H1 (cell line): ENCODE measurements at regions not wholly inside any gene's neighbourhood (a gene's known extent, or its start where the extent isn't known, plus 50 kb on each side); places are given as distances from the start of the nearest gene placed in this dataset.

Experiments used
- CTCF ChIA-PET: fragments of 300-600 bp; sonication (Branson Sonifier 250); formaldehyde crosslinking; loops from one replicate; lab custom pipeline; 2021; ENCODE audit not compliant: partially characterized antibody; lab: Charles Lee
- POLR2A ChIA-PET: fragments of 300-600 bp; sonication (Branson Sonifier 250); formaldehyde crosslinking; loops from one replicate; lab custom pipeline; 2021; ENCODE audit warnings: inconsistent platforms; ENCODE audit not compliant: partially characterized antibody; lab: Charles Lee
- DNase-seq, 2 experiments: peaks; one replicate each; pipeline versions ENCODE4 v3.0.0 to v3.0.0-alpha.2; 2010 to 2022; ENCODE audit warnings: low spot score in 2 of 2, low read depth in 1 of 2, mixed read lengths in 1 of 2
- FAIRE-seq: peaks from 2 replicates; lab custom pipeline; 2011; peaks lifted over from hg19 to GRCh38; lab: Jason Lieb, UNC
- H2AFZ ChIP-seq: 2 replicates; pipeline ENCODE4 v1.8.1; 2012; ENCODE audit warnings: low read length, inconsistent platforms
- H2AK5ac ChIP-seq: 2 replicates; pipeline ENCODE4 v1.6.1; 2013; ENCODE audit warnings: low read depth, low read length
- H2BK120ac ChIP-seq: replicated peaks from 2 replicates; pipeline ENCODE3; 2013; ENCODE audit warnings: low read depth, low read length, inconsistent platforms
- H2BK12ac ChIP-seq: 2 replicates; pipeline ENCODE4 v1.6.1; 2013; ENCODE audit warnings: low read depth, low read length
- H2BK15ac ChIP-seq: 2 replicates; pipeline ENCODE4 v1.6.1; 2013; ENCODE audit warnings: low read length
- H2BK20ac ChIP-seq: 2 replicates; pipeline ENCODE4 v1.6.1; 2013; ENCODE audit warnings: low read length
- H2BK5ac ChIP-seq: 2 replicates; pipeline ENCODE4 v1.6.1; 2013; ENCODE audit warnings: low read depth, low read length
- H3K14ac ChIP-seq: 2 replicates; pipeline ENCODE4 v1.6.1; 2013; ENCODE audit warnings: inconsistent platforms; ENCODE audit not compliant: insufficient read length
- H3K18ac ChIP-seq: 2 replicates; pipeline ENCODE4 v1.6.1; 2013; ENCODE audit warnings: low read length; ENCODE audit errors: extremely low read depth
- H3K23ac ChIP-seq: 2 replicates; pipeline ENCODE4 v1.6.1; 2013; ENCODE audit warnings: inconsistent platforms; ENCODE audit not compliant: insufficient read length
- H3K23me2 ChIP-seq: 2 replicates; pipeline ENCODE4 v1.6.1; 2013; ENCODE audit warnings: low read depth, low read length
- H3K27ac ChIP-seq: 2 replicates; pipeline ENCODE4 v1.6.1; 2011; ENCODE audit warnings: low read depth, low read length, inconsistent platforms
- H3K27me3 ChIP-seq, 4 experiments: replicated peaks in 1 of 4; 1 replicate in 1 of 4; 2 replicates in 3 of 4; pipeline versions ENCODE4 v1.6.1 to v1.8.1; 2011 to 2013; ENCODE audit warnings: low read length in 3 of 4, mild to moderate bottlenecking in 3 of 4, inconsistent platforms in 2 of 4, mixed read lengths in 2 of 4, moderate library complexity in 1 of 4; ENCODE audit not compliant: control insufficient read depth in 3 of 4, insufficient read depth in 3 of 4; ENCODE audit errors: extremely low read depth in 1 of 4
- H3K36me3 ChIP-seq, 4 experiments: 2 replicates each; pipeline versions ENCODE4 v1.6.1 to v1.8.1; 2011 to 2013; ENCODE audit warnings: mild to moderate bottlenecking in 4 of 4, low read length in 3 of 4, moderate library complexity in 2 of 4, control low read depth in 1 of 4, inconsistent platforms in 1 of 4; ENCODE audit not compliant: insufficient read depth in 4 of 4, control insufficient read depth in 2 of 4
- H3K4ac ChIP-seq: replicated peaks from 2 replicates; pipeline ENCODE3; 2013; ENCODE audit warnings: low read length, low read depth, mixed read lengths, inconsistent platforms; ENCODE audit not compliant: insufficient read length
- H3K4me1 ChIP-seq, 4 experiments: replicated peaks in 1 of 4; 1 replicate in 1 of 4; 2 replicates in 3 of 4; pipeline versions ENCODE4 v1.6.1 to v1.8.1; 2011 to 2013; ENCODE audit warnings: low read length in 3 of 4, inconsistent platforms in 2 of 4, mixed read lengths in 1 of 4; ENCODE audit not compliant: insufficient read depth in 4 of 4, control insufficient read depth in 3 of 4
- H3K4me2 ChIP-seq, 2 experiments: 2 replicates each; pipeline versions ENCODE4 v1.6.1 to v1.8.1; 2011 to 2013; ENCODE audit warnings: low read depth in 2 of 2, low read length in 2 of 2, control low read depth in 1 of 2, inconsistent platforms in 1 of 2, mild to moderate bottlenecking in 1 of 2; ENCODE audit not compliant: insufficient read depth in 1 of 2
- H3K4me3 ChIP-seq, 4 experiments: fragments of 200-600, 300-600 bp in 1 of 4; sonication (generic), shearing (Covaris generic), sonication (Bioruptor Twin) in 1 of 4; 2 replicates each; pipeline versions ENCODE4 v1.5.1 to v1.8.1; 2011 to 2016; ENCODE audit warnings: low read length in 4 of 4, low read depth in 3 of 4, control low read depth in 2 of 4, inconsistent platforms in 2 of 4, mild to moderate bottlenecking in 2 of 4, mixed read lengths in 1 of 4, moderate library complexity in 1 of 4; ENCODE audit not compliant: insufficient read depth in 2 of 4; ENCODE audit errors: extremely low read depth in 1 of 4
- H3K56ac ChIP-seq: replicated peaks from 2 replicates; pipeline ENCODE3; 2013; ENCODE audit warnings: low read depth, mild to moderate bottlenecking, mixed read lengths, low read length, inconsistent platforms; ENCODE audit not compliant: insufficient read length
- H3K79me1 ChIP-seq: 2 replicates; pipeline ENCODE4 v1.6.1; 2013; ENCODE audit warnings: low read depth, low read length, control low read depth
- H3K79me2 ChIP-seq, 2 experiments: 2 replicates each; pipeline versions ENCODE4 v1.6.1 to v1.8.1; 2012 to 2013; ENCODE audit warnings: low read length in 2 of 2, mild to moderate bottlenecking in 2 of 2, inconsistent platforms in 1 of 2; ENCODE audit not compliant: insufficient read depth in 2 of 2, control insufficient read depth in 1 of 2
- H3K9ac ChIP-seq, 4 experiments: replicated peaks in 1 of 4; 1 replicate in 1 of 4; 2 replicates in 3 of 4; pipeline versions ENCODE4 v1.6.1 to v1.8.1; 2011 to 2013; ENCODE audit warnings: low read depth in 3 of 4, low read length in 3 of 4, control low read depth in 2 of 4, mild to moderate bottlenecking in 2 of 4, moderate library complexity in 2 of 4, inconsistent platforms in 1 of 4; ENCODE audit errors: extremely low read depth in 1 of 4
- H3K9me3 ChIP-seq, 2 experiments: 2 replicates each; pipeline versions ENCODE4 v1.6.1 to v1.8.1; 2012 to 2013; ENCODE audit warnings: mild to moderate bottlenecking in 2 of 2, moderate library complexity in 2 of 2, control low read depth in 1 of 2, inconsistent platforms in 1 of 2, low read depth in 1 of 2, low read length in 1 of 2, mixed read lengths in 1 of 2; ENCODE audit not compliant: insufficient read depth in 2 of 2
- H4K20me1 ChIP-seq, 2 experiments: replicated peaks in 1 of 2; 2 replicates each; pipeline versions ENCODE3 to v1.8.1; 2011 to 2013; ENCODE audit warnings: inconsistent platforms in 2 of 2, low read length in 2 of 2, mild to moderate bottlenecking in 1 of 2; ENCODE audit not compliant: insufficient read depth in 2 of 2, control insufficient read depth in 1 of 2
- H4K5ac ChIP-seq: 2 replicates; pipeline ENCODE4 v1.6.1; 2013; ENCODE audit warnings: low read length, low read depth, mixed read lengths, inconsistent platforms; ENCODE audit not compliant: insufficient read length
- H4K8ac ChIP-seq: 2 replicates; pipeline ENCODE4 v1.8.0; 2013; ENCODE audit warnings: mild to moderate bottlenecking, moderate library complexity, low read length, inconsistent platforms; ENCODE audit not compliant: insufficient read depth; ENCODE audit errors: extremely low read depth
- H4K91ac ChIP-seq: replicated peaks from 2 replicates; pipeline ENCODE3; 2013; ENCODE audit warnings: low read length, mixed read lengths, inconsistent platforms; ENCODE audit not compliant: insufficient read length
- ASH2L ChIP-seq: fragments of 200-600, 300-600 bp; sonication (generic); IDR thresholded peaks from one replicate; pipeline ENCODE4 v1.7.1; 2017; ENCODE audit warnings: low read length
- CTBP2 ChIP-seq: IDR thresholded peaks from 2 replicates; pipeline ENCODE4 v1.7.0; 2011; ENCODE audit warnings: borderline replicate concordance, mild to moderate bottlenecking, moderate library complexity, mixed read lengths, low read length; ENCODE audit not compliant: insufficient read depth, insufficient read length
- FOSL1 ChIP-seq: IDR thresholded peaks from 2 replicates; pipeline ENCODE4 v1.6.1; 2011; ENCODE audit warnings: mild to moderate bottlenecking, low read depth, low read length, moderate library complexity; ENCODE audit not compliant: insufficient read depth
- HDAC6 ChIP-seq: IDR thresholded peaks from one replicate; pipeline ENCODE4 v1.7.1; 2012; ENCODE audit warnings: low read depth, mild to moderate bottlenecking, inconsistent platforms, low read length, moderate library complexity
- RAD21 ChIP-seq, 2 experiments: IDR thresholded peaks in 1 of 2; conservative IDR thresholded peaks in 1 of 2; 2 replicates each; pipeline ENCODE4 v1.6.1; 2011; ENCODE audit warnings: low read depth in 2 of 2, low read length in 2 of 2, improper control_type of control experiment in 1 of 2, inconsistent platforms in 1 of 2, mild to moderate bottlenecking in 1 of 2, moderate library complexity in 1 of 2
- RFX5 ChIP-seq: IDR thresholded peaks from 2 replicates; pipeline ENCODE4 v1.6.1; 2011; ENCODE audit warnings: low read depth, low read length, improper control_type of control experiment, borderline replicate concordance
- RXRA ChIP-seq: IDR thresholded peaks from 2 replicates; pipeline ENCODE4 v1.6.1; 2011; ENCODE audit warnings: low read depth, mild to moderate bottlenecking, low read length, moderate library complexity; ENCODE audit not compliant: insufficient read depth
- SP2 ChIP-seq: IDR thresholded peaks from 2 replicates; pipeline ENCODE4 v1.6.1; 2012; ENCODE audit warnings: mild to moderate bottlenecking, low read length, inconsistent platforms
- SP4 ChIP-seq: IDR thresholded peaks from 2 replicates; pipeline ENCODE4 v1.6.1; 2012; ENCODE audit warnings: low read length, inconsistent platforms
- WGBS, 2 experiments: shearing (Covaris generic) in 1 of 2; methylation state at CpG; one replicate each; pipeline versions ENCODE4 v1.1.6 to v1.1.7; 2013 to 2015; ENCODE audit warnings: low lambda C conversion rate in 2 of 2, mixed read lengths in 2 of 2, inconsistent platforms in 1 of 2, low coverage in 1 of 2, missing lambda C conversion rate in 1 of 2; ENCODE audit not compliant: insufficient replicate concordance in 2 of 2, insufficient coverage in 1 of 2, insufficient read length in 1 of 2; ENCODE audit errors: extremely low coverage in 1 of 2, missing lambda C conversion rate in 1 of 2; 5-methylcytosine and 5-hydroxymethylcytosine counted together

DNA sequence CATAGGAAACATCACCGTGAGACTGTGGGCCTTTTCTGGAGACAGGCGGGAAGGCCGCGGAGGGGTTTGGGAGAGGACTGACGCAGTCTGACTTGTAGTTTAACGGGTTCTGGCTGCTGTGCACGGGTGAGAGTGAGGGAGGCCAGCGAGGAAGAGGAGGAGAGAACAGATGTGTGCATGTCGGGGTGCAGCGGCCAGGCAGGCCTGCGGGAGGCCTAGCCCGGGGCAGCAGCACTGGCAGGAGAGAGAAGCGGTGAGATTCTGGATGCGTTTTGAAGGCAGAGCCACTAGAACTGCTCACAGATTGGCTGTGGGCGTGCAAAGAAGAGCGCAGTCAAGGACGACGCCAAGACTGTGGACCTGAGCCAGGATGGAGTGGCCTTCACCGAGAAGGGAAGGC lies 53.9 kb downstream of the PTGR3 start:
- Histone ChIP-seq H2AK5ac (no peak overlapping the region), H3K23ac (no peak overlapping the region), H3K27me3 (no peaks in the 10 kb centered on the region), H4K8ac (no peak overlapping the region), H3K4me3 (no peak overlapping the region), H3K4ac (no peak overlapping the region), H3K9ac (no peak overlapping the region), H2BK15ac (no peak overlapping the region), H3K14ac (no peak overlapping the region), H3K4me1 (no peaks in the 10 kb centered on the region), H4K91ac (no peak overlapping the region), H4K20me1 (no peaks in the 10 kb centered on the region), H3K27ac (no peak overlapping the region), H4K5ac (no peak overlapping the region), H3K36me3 (no peaks in the 10 kb centered on the region), H2BK5ac (no peak overlapping the region), H3K79me1 (no peaks in the 10 kb centered on the region), H3K9me3 (peaks cover 0 to 3% of the 10 kb centered on the region in 2 experiments; a peak in 1 of 4 replicates), H3K79me2 (no peaks in the 10 kb centered on the region), H3K18ac (no peak overlapping the region), H2BK12ac (no peak overlapping the region), H3K23me2 (no peaks in the 10 kb centered on the region), H3K56ac (no peak overlapping the region), H3K4me2 (no peak overlapping the region), H2BK120ac (no peak overlapping the region), H2BK20ac (no peak overlapping the region), H2AFZ (no peak overlapping the region)
- ChIA-PET POLR2A (no interaction called here), CTCF (no interaction called here)
- DNase-seq (no peak), FAIRE-seq (no peak)
- 96% methylated on average over 19 of the region's 19 CpGs; no CpG with 5 or more reads in 1 of the 2 experiments for WGBS, 2 experiments
- TF ChIP-seq SP2, result no peak
- no peak for TF ChIP-seq RFX5
- no peak for TF ChIP-seq RXRA
- no peak for TF ChIP-seq SP4
- no peak for TF ChIP-seq RAD21 (IDR thresholded peaks at IDR 0.05 in 1 of 2, conservative IDR thresholded peaks at IDR 0.05 in 1 of 2; ENCODE audit: low read depth in 2 of 2, low read length in 2 of 2)
- no peak for TF ChIP-seq HDAC6
- no peak for TF ChIP-seq ASH2L
- no peak for TF ChIP-seq FOSL1
- TF ChIP-seq CTBP2, result no peak
